ENCODE measurements at regions not wholly inside any gene's neighbourhood (a gene's known extent, or its start where the extent isn't known, plus 50 kb on each side); places are given as distances from the start of the nearest gene placed in this dataset.

GRCh38 chr10:77715536-77715935 is 77.9 kb upstream of the KCNMA1 start:
- DNase-seq (ENCODE audit: insufficient read length, low spot score) (no peak), FAIRE-seq (no peak)
- TF ChIP-seq, protein P1, sequence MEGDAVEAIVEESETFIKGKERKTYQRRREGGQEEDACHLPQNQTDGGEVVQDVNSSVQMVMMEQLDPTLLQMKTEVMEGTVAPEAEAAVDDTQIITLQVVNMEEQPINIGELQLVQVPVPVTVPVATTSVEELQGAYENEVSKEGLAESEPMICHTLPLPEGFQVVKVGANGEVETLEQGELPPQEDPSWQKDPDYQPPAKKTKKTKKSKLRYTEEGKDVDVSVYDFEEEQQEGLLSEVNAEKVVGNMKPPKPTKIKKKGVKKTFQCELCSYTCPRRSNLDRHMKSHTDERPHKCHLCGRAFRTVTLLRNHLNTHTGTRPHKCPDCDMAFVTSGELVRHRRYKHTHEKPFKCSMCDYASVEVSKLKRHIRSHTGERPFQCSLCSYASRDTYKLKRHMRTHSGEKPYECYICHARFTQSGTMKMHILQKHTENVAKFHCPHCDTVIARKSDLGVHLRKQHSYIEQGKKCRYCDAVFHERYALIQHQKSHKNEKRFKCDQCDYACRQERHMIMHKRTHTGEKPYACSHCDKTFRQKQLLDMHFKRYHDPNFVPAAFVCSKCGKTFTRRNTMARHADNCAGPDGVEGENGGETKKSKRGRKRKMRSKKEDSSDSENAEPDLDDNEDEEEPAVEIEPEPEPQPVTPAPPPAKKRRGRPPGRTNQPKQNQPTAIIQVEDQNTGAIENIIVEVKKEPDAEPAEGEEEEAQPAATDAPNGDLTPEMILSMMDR (IDR thresholded peaks at IDR 0.05; ENCODE audit: insufficient read depth, missing control alignments): no peak

- no peak for DNase-seq (ENCODE audit: insufficient read length, low spot score)
- TF ChIP-seq, protein P1 (IDR thresholded peaks at IDR 0.05; ENCODE audit: insufficient read depth, missing control alignments): peak; percentile 26
- FAIRE-seq: no peak
These were observed 77.5 kb upstream of the KCNMA1 start for GRCh38 chr10:77715088-77715487.

DNA sequence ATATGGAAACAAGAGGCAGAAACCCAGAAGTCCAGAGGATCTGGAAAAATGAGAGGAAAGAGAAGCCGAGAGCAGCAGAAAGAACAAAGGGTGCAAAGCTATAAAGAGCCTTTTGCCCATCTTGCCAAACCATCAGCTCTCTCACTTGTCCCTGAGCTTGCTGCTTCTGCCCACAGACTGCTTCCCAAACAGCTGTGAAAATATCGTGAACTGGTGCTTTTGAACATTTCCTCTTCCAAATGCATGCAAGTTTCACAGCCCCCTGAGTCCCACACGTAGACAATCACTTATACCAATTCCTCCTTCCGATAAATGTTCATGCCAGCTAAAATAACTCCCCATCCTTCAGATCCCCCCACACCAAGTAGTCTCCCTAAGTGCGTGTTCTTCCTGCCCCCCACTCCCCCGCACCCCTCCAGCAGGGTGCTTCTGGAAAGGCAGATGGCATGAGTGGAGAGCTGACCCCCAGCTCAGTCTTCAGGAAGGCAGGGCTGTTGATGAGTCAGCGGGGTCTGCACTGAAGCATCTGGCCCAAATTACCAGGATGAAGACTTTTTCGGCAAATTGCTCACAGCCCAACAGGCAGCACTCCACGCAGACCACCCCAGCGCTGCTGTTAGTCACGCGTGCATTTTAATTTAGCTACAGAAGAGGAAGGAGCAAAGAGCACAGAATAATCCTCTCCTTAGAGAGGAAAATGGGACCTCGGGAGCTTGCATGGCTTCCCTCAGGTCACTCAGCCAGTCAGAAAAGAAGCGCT is 76.1 kb upstream of the KCNMA1 start:
- FAIRE-seq: no peak
- TF ChIP-seq, protein P1 (IDR thresholded peaks at IDR 0.05; ENCODE audit: insufficient read depth, missing control alignments): no peak
- no peak for DNase-seq (ENCODE audit: insufficient read length, low spot score)

GRCh38 chr10:77712207-77712606 is 74.6 kb upstream of the KCNMA1 start:
- no peak for FAIRE-seq

DNA sequence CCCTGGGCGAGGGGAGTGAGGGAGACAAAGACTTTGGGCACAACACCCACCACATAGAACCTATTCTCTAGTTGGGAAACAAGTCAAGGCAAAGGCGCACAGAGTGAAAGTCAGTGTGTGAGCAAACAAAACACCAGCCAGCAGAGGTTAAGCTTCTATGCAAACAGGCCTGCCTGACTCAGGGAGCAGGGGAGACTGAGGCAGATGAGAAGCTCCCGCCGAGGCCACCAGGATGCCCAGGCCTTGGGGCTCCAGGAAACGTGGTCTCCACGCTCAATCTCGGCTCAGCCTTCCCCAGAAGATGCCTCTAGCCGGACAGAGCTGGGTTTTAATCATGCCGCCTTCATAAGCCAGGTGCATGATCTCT is 74.1 kb upstream of the KCNMA1 start:
- TF ChIP-seq, protein P1 (IDR thresholded peaks at IDR 0.05; ENCODE audit: insufficient read depth, missing control alignments): no peak
- FAIRE-seq (no peak), DNase-seq (ENCODE audit: insufficient read length, low spot score) (no peak)

More at GRCh38 chr10:77712207-77712606, 74.6 kb upstream of the KCNMA1 start:
- no peak for DNase-seq (ENCODE audit: insufficient read length, low spot score)
- TF ChIP-seq, protein P1 (IDR thresholded peaks at IDR 0.05; ENCODE audit: insufficient read depth, missing control alignments): no peak

DNA sequence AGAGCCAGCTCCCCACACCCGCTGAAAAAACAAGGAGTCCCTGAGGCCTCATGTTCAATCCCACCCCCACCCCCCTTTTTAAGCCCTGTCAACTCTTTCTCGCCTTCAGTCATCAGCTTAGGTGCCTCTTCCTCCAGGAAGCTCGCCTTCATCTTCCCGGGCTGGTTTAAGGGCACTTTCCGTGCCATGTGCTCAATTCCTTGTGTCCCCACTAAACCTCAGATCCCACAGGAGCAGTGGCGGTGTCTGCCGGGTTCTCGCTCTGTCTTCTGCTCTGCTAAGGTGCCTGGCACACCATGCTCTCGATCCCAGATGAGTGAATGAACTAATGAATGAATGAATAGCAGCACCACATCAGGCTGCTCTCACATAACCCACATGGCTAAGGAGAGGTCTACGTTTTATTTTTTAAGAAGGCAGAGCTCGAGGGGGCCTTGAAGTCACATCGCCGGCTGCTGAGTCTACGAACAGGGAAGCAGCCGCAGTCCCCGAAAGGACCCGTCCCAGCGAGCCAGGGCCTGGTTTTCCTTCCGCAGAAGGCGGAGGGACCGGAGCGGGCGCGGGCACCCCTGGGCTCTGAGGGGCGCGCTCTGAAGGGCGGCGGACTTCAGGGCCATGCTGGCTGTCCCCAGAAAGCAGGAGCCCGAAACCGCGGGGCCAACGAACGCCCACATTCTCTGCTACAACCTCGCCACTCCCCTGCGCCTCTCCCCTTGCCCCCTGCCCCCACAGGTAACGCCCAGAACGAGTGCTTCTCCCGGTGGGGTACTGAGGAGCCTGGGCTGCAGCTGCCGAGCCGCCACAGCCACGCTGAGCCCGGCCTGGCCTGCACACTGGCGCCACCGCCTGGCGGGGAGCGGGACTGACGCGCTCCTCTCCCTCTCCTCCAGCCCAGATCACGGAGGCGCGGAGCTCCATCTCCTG is 73.4 kb upstream of the KCNMA1 start:
- TF ChIP-seq, protein P1 (IDR thresholded peaks at IDR 0.05; ENCODE audit: insufficient read depth, missing control alignments): peak; percentile 84
- FAIRE-seq (no peak), DNase-seq (ENCODE audit: insufficient read length, low spot score) (peak; percentile 59)

Measured in D721Med (cell line).